Smooth muscle cell (in vitro differentiated cells): ENCODE measurements at regions not wholly inside any gene's neighbourhood (a gene's known extent, or its start where the extent isn't known, plus 50 kb on each side); places are given as distances from the start of the nearest gene placed in this dataset.

Source experiments
- DNase-seq: peaks from one replicate; lab custom pipeline; 2025; ENCODE audit not compliant: unreplicated experiment; lab: John Stamatoyannopoulos, UW
- H2AFZ ChIP-seq: fragments of 200-600 bp; sonication (generic); 2 replicates; pipeline ENCODE4 v1.6.0; 2016; ENCODE audit warnings: antibody characterized with exemption, low read depth, mild to moderate bottlenecking
- H3F3A ChIP-seq: fragments of 200-600 bp; sonication (generic); 2 replicates; pipeline ENCODE4 v1.6.0; 2017; ENCODE audit warnings: antibody characterized with exemption, low read depth
- H3K27ac ChIP-seq: fragments of 200-600 bp; sonication (generic); 2 replicates; pipeline ENCODE4 v1.5.1; 2016; ENCODE audit warnings: low read depth, mild to moderate bottlenecking
- H3K27me3 ChIP-seq: fragments of 200-600 bp; sonication (generic); 2 replicates; pipeline ENCODE4 v1.6.1; 2016; ENCODE audit warnings: low read depth, mild to moderate bottlenecking
- H3K36me3 ChIP-seq: fragments of 200-600 bp; sonication (generic); 2 replicates; pipeline ENCODE4 v1.5.1; 2016; ENCODE audit warnings: low read depth
- H3K4me1 ChIP-seq: fragments of 200-600 bp; sonication (generic); 2 replicates; pipeline ENCODE4 v1.5.1; 2016; ENCODE audit warnings: low read depth
- H3K4me2 ChIP-seq: fragments of 200-600 bp; sonication (generic); 2 replicates; pipeline ENCODE4 v1.6.0; 2016; ENCODE audit warnings: mild to moderate bottlenecking
- H3K4me3 ChIP-seq: fragments of 200-600 bp; sonication (generic); 2 replicates; pipeline ENCODE4 v1.5.1; 2016; ENCODE audit warnings: mild to moderate bottlenecking
- H3K79me2 ChIP-seq: fragments of 200-600 bp; sonication (generic); 2 replicates; pipeline ENCODE4 v1.6.0; 2016; ENCODE audit warnings: low read depth, mild to moderate bottlenecking
- H3K9ac ChIP-seq: fragments of 200-600 bp; sonication (generic); 2 replicates; pipeline ENCODE4 v1.6.0; 2016; ENCODE audit warnings: low read depth
- H3K9me3 ChIP-seq: fragments of 200-600 bp; sonication (generic); replicated peaks from 2 replicates; pipeline ENCODE4 v1.5.1; 2016; ENCODE audit warnings: low read depth
- H4K20me1 ChIP-seq: fragments of 200-600 bp; sonication (generic); 2 replicates; pipeline ENCODE4 v1.6.0; 2016; ENCODE audit warnings: low read depth
- CTCF ChIP-seq: fragments of 200-600 bp; sonication (generic); IDR thresholded peaks from 2 replicates; pipeline ENCODE4 v1.5.1; 2017; ENCODE audit warnings: borderline replicate concordance, mild to moderate bottlenecking, antibody characterized with exemption; ENCODE audit not compliant: insufficient read depth, poor library complexity, severe bottlenecking
- WGBS: methylation state at CpG from one replicate; pipeline ENCODE4 v1.1.7; 2016; ENCODE audit warnings: low lambda C conversion rate; 5-methylcytosine and 5-hydroxymethylcytosine counted together

GRCh38 chr16:74202009-74202408, 94.6 kb upstream of the PSMD7 start:
- no peaks in the 10 kb centered on the region for H3K27me3 ChIP-seq
- no peaks in the 10 kb centered on the region for H4K20me1 ChIP-seq
- no peaks in the 10 kb centered on the region for H3K9me3 ChIP-seq
- no peak overlapping the region for H3K4me2 ChIP-seq
- H2AFZ ChIP-seq = no peak overlapping the region
- no peaks in the 10 kb centered on the region for H3K79me2 ChIP-seq
- no peak overlapping the region for H3K4me3 ChIP-seq
- H3K9ac ChIP-seq = no peak overlapping the region
- TF ChIP-seq CTCF = no peak
- H3F3A ChIP-seq = no peaks in the 10 kb centered on the region
- H3K36me3 ChIP-seq = no peaks in the 10 kb centered on the region
- H3K4me1 ChIP-seq = no peaks in the 10 kb centered on the region
- no peak overlapping the region for H3K27ac ChIP-seq
- no peak for DNase-seq
- 82% methylated on average over 5 of the region's 5 CpGs for WGBS

- H3K79me2 ChIP-seq = no peaks in the 10 kb centered on the region
- H3K4me1 ChIP-seq = no peaks in the 10 kb centered on the region
- no peaks in the 10 kb centered on the region for H3K36me3 ChIP-seq
- no peak overlapping the region for H3K27ac ChIP-seq
- WGBS = 82% methylated on average over 2 of the region's 2 CpGs
- H4K20me1 ChIP-seq = no peaks in the 10 kb centered on the region
- H3F3A ChIP-seq = no peaks in the 10 kb centered on the region
- no peaks in the 10 kb centered on the region for H3K9me3 ChIP-seq
- no peak overlapping the region for H2AFZ ChIP-seq
- H3K4me3 ChIP-seq = no peak overlapping the region
- no peak for DNase-seq
- H3K27me3 ChIP-seq = no peaks in the 10 kb centered on the region
- no peak overlapping the region for H3K9ac ChIP-seq
- TF ChIP-seq CTCF = no peak
- no peak overlapping the region for H3K4me2 ChIP-seq
These were observed 95.0 kb upstream of the PSMD7 start for GRCh38 chr16:74201576-74201975.

GRCh38 chr16:74200921-74201320, 95.7 kb upstream of the PSMD7 start:
- WGBS = 84% methylated on average over 5 of the region's 5 CpGs
- no peak overlapping the region for H3K27ac ChIP-seq
- H3K27me3 ChIP-seq = no peaks in the 10 kb centered on the region
- no peak overlapping the region for H3K4me3 ChIP-seq
- no peaks in the 10 kb centered on the region for H3F3A ChIP-seq
- no peaks in the 10 kb centered on the region for H3K79me2 ChIP-seq
- no peak overlapping the region for H3K4me2 ChIP-seq
- H2AFZ ChIP-seq = no peak overlapping the region
- no peaks in the 10 kb centered on the region for H3K9me3 ChIP-seq
- no peak for DNase-seq
- no peaks in the 10 kb centered on the region for H3K4me1 ChIP-seq
- H3K36me3 ChIP-seq = no peaks in the 10 kb centered on the region
- TF ChIP-seq CTCF = no peak
- H4K20me1 ChIP-seq = no peaks in the 10 kb centered on the region
- H3K9ac ChIP-seq = no peak overlapping the region

- Histone ChIP-seq H3K79me2 (no peaks in the 10 kb centered on the region), H3K9ac (no peak overlapping the region), H3K4me2 (no peak overlapping the region), H3K27ac (no peak overlapping the region), H3K27me3 (no peaks in the 10 kb centered on the region), H3K36me3 (no peaks in the 10 kb centered on the region), H2AFZ (no peak overlapping the region), H4K20me1 (no peaks in the 10 kb centered on the region), H3K9me3 (no peaks in the 10 kb centered on the region), H3K4me1 (no peaks in the 10 kb centered on the region), H3K4me3 (no peak overlapping the region), H3F3A (no peaks in the 10 kb centered on the region)
- TF ChIP-seq CTCF = no peak
- WGBS = 95% methylated on average over 3 of the region's 3 CpGs
- no peak for DNase-seq
These were observed 96.8 kb upstream of the PSMD7 start for GRCh38 chr16:74199842-74200124.
